Stimulated activated CD4-positive, alpha-beta T cell treated with anti-CD3 and anti-CD28 coated beads, Interleukin-2, amount 100 ng/mL, for 48 hours (primary cell): ENCODE measurements at regions not wholly inside any gene's neighbourhood (a gene's known extent, or its start where the extent isn't known, plus 50 kb on each side); places are given as distances from the start of the nearest gene placed in this dataset.

Experiments used
- DNase-seq, 2 donors: peaks; one replicate each; pipeline ENCODE4 v3.0.0-alpha.2; 2020

GRCh38 chr2:216920143-216920876, 60.4 kb upstream of the TNP1 start:
- no peak for DNase-seq

GRCh38 chr2:216918088-216918680, 58.3 kb upstream of the TNP1 start:
- DNase-seq = no peak

DNA sequence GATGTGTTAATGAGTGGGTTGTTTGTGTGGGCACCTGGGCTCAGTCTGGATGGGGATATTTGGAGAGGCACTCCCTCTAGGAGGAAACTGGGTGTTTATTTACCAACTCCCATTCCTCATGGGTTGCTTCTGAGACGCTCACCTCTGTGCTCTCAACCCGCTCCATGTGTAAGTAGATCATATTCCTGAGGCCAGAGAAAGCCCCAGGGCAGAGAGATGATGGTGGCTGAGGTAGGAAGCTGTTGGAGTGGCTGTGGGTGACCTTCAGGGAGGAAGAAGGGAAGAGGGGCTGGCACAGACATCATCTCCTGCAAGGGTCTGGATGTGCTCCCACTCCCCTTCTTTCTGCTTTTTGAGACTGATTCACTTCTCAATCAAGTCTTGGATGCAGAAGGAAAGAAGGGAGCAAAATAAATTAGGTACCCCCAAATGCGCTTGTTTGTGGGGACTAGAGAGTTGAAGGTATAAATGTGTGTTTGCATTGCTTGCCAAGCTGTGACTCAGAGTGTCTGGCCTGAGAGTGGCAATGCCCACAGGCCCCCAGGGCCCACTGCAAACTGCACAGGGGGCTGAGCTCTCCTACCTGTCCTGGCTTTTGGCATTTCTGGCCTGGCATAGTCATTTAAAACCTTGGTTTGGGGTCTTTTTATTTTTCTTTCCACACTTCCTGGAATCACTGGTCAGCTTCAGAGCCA, 57.2 kb upstream of the TNP1 start:
- no peak for DNase-seq

GRCh38 chr2:216915557-216916150, 55.8 kb upstream of the TNP1 start:
- no peak for DNase-seq

DNA sequence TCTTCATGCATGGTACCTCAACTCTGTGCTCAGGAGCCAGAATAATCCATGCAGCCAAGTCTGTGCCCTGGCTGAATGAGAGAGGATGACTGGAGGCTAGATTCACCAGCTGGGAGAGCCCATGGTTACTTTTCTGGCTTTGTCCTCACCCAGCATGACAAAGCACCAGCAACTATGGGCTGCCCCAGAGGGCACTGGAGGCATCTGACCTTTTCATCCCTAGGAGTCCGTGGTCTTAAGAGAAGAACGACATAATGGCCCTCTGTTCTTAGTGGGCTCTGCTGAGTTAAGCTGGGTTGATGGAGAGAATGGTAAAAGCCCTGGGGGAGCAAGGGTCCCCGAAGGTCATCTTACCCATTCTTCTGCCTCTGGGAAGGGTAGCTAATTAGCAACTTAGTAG, 54.6 kb upstream of the TNP1 start:
- DNase-seq = no peak

DNA sequence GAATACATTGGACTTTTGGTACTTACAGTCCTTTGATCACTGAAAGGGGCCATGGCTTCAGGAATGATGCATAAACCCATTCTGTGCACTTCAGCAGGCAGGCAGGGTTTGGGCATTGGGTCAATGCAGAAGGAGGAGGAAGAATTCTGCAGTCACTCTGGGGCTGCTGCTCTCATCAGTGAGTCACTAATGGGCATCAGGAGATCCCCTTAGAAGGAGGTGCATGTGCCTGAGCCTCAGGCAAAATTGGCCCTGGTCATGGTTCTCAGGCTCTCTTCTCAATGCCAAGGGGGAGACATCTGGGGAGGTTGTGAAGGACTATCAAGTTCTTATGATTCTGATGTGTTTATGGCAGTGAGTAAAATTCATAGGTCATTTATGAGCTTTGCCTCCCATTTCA, 52.0 kb upstream of the TNP1 start:
- no peak for DNase-seq

GRCh38 chr2:216911008-216911407, 51.1 kb upstream of the TNP1 start:
- DNase-seq = no peak

DNA sequence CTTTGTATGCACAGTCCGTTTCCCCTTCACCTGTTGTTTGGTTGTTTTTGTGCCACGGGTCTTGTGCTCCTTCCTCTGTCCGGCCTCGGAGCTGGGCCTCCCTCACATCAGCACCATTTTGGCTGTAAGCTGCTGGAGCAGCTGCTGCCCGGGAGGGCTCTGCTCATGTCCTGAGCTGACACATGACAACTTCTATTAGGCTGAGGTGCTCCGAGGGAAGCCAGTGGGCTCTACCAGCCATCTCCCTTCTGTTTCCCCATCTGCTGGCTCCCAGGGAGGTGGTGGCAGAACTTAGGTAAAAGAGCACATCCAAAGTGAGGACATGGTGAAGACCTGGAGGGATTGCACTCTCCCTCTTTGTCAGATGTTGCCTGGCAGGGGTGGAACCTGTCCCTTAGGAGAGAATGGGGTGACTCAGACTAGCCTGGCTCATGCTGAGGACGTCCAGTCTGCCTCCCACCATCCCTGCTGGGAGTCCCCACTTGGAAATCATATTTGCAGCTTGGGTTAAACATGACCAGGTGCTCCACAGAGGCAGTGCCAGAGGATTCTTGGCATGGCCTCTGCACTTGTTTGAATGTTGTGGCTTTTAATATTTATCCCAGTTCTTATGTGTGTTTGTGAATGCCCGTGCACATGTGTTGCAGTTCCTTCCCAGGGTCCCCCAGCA, 49.8 kb upstream of the TNP1 start:
- DNase-seq = no peak
